ENCODE measurements at regions not wholly inside any gene's neighbourhood (a gene's known extent, or its start where the extent isn't known, plus 50 kb on each side); places are given as distances from the start of the nearest gene placed in this dataset.

DNA sequence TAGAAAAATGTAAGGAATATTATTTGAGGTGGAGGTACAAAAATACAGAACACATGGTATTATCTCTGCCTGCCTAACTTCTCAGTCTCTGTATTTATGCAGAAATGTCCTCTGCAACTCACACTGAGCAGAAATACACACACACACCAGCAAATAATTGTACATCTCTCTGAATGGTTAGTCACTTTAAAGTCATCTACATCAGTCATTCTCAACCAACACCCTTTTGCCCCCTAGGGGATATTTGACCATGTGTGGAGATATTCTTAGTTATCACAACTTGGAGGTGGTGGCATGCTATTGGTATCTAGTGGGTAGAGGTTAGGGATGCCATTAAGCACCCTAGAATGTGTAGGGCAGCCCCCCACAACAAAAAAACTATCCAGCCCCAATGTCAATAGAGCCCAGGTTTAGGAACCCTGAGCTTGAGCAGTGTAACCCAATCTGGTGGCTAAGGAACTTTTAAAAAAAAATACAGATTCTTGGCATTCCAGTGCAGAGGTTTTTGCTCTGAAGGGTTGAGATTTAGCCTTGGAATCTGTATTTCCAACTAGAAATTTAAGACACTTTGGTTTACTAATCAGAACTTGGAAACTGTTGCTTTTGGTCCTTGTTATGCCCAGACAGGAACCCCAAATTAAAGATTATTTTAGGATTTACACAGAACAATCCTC lies 183.8 kb downstream of the TBX5 start (continued):
- TF ChIP-seq ETV6 (conservative IDR thresholded peaks at IDR 0.05 in 1 of 2, IDR thresholded peaks at IDR 0.05 in 1 of 2; ENCODE audit: borderline replicate concordance in 1 of 2, low read depth in 1 of 2) (no peak), RELA (IDR thresholded peaks at IDR 0.05; ENCODE audit: borderline replicate concordance, partially characterized antibody) (no peak), GABPA (IDR thresholded peaks at IDR 0.05; ENCODE audit: low read depth) (no peak)
- TF ChIP-seq, protein P1, sequence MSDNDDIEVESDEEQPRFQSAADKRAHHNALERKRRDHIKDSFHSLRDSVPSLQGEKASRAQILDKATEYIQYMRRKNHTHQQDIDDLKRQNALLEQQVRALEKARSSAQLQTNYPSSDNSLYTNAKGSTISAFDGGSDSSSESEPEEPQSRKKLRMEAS (IDR thresholded peaks at IDR 0.05; ENCODE audit: low read depth, low read length) = no peak

DNA sequence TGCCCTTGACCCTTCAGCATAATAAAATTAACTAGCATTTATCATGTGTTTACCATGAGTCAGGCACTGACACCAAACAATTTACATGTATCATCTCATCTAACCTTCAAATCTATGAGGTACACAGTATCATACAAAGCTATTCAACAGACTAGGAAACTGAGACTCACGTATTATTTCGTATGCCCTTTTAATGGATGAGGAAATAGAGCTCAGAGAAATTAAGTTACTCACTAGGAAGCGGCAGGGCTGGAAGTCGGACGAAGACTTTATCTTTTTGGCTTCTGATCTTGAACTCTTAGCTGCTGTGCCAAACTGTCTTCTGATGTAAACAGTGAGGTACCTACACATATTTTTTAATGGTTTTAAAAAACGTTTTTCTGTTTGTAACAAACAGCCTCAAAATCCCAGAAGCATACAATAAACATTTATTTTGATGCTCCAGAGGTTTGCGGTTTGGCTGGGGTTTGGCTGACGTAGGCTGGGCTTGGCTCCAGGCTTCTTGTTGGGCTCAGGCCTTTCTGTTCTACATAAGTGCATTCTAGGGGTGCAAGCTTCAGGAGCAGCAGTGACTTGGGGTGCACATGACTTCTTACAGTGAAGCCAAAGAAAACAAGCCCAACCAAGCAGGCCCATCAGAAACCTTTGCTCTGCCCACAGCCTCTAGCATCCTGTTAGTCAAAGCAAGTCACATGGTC lies 184.7 kb downstream of the TBX5 start:
- in situ Hi-C loops (cut with MboI) (no loop called here), intact Hi-C loops (cut with micrococcal nuclease; ENCODE audit: unreplicated experiment) (no loop called here)
- no TSS peak for BruUV-seq (replicated peaks)
- Histone ChIP-seq H3K4me1 (ENCODE audit: control insufficient read depth, insufficient read depth, low read length) (no peaks in the 10 kb centered on the region), H3K4me2 (ENCODE audit: control insufficient read depth, insufficient read depth) (no peak overlapping the region), H3K4me3 (no peak overlapping the region), H3K27me3 (replicated peaks in 1 of 2; ENCODE audit: control insufficient read depth in 2 of 2, insufficient read depth in 2 of 2, low read length in 1 of 2) (no peaks in the 10 kb centered on the region), H3K9me3 (replicated peaks; ENCODE audit: control insufficient read depth, insufficient read depth, low read length) (no peaks in the 10 kb centered on the region), H3K79me2 (ENCODE audit: control insufficient read depth, insufficient read depth, low read length) (no peaks in the 10 kb centered on the region), H3K9ac (ENCODE audit: control insufficient read depth, insufficient read depth, low read length) (no peak overlapping the region), H4K20me1 (ENCODE audit: control insufficient read depth, insufficient read depth) (no peaks in the 10 kb centered on the region), H2AFZ (ENCODE audit: control insufficient read depth, low read depth, low read length) (no peak overlapping the region), H3K36me3 (ENCODE audit: control insufficient read depth in 2 of 2, insufficient read depth in 2 of 2, low read length in 1 of 2) (no peaks in the 10 kb centered on the region), H3K27ac (ENCODE audit: control insufficient read depth, insufficient read depth) (no peak overlapping the region)
- TF ChIP-seq TARDBP (IDR thresholded peaks at IDR 0.05; ENCODE audit: borderline replicate concordance) = no peak
- TF ChIP-seq NR2F1 (conservative IDR thresholded peaks at IDR 0.05) = no peak
- TF ChIP-seq ETV6 (conservative IDR thresholded peaks at IDR 0.05 in 1 of 2, IDR thresholded peaks at IDR 0.05 in 1 of 2; ENCODE audit: borderline replicate concordance in 1 of 2, low read depth in 1 of 2) = no peak
- ChIA-PET RAD21 (ENCODE audit: unreplicated experiment) (no interaction called here), SMC1A (ENCODE audit: uncharacterized antibody, unreplicated experiment) (no interaction called here), CTCF (interaction anchor here (0.5 kb wide), 1 partner anchor 367 kb away, joined by 3 read pairs; no protein-coding TSS in a partner anchor), POLR2A (no interaction called here)
- ATAC-seq = no peak
- no peak for DNase-seq (ENCODE audit: low read depth, low spot score)
- no peak for FAIRE-seq
- WGBS (ENCODE audit: insufficient coverage, insufficient replicate concordance, low lambda C conversion rate, missing lambda C conversion rate) = 50% methylated on average over 8 of the region's 8 CpGs

Measured in GM12878 (cell line).